ENCODE measurements at regions not wholly inside any gene's neighbourhood (a gene's known extent, or its start where the extent isn't known, plus 50 kb on each side); places are given as distances from the start of the nearest gene placed in this dataset.

GRCh38 chr3:157718800-157719199 is 215.6 kb upstream of the VEPH1 start:
- Histone ChIP-seq H3K36me3 (no peaks in the 10 kb centered on the region), H3K27ac (no peak overlapping the region), H3K27me3 (replicated peaks; ENCODE audit: insufficient read depth) (no peaks in the 10 kb centered on the region), H3K9me3 (no peaks in the 10 kb centered on the region), H3K4me3 (no peak overlapping the region), H3K4me1 (replicated peaks) (no peaks in the 10 kb centered on the region)
- no peak for DNase-seq (ENCODE audit: low spot score)
- 14% methylated on average over 4 of the region's 4 CpGs for WGBS
- TF ChIP-seq CTCF (IDR thresholded peaks at IDR 0.05) (no peak), POLR2A (IDR thresholded peaks at IDR 0.05) (no peak), POLR2AphosphoS5 (IDR thresholded peaks at IDR 0.05) (no peak)
- intact Hi-C loops (cut with DNase I) = no loop called here

GRCh38 chr3:157713101-157713500 is 209.9 kb upstream of the VEPH1 start:
- DNase-seq (ENCODE audit: low spot score) = no peak
- intact Hi-C loops (cut with DNase I) = no loop called here
- no peaks in the 10 kb centered on the region for H3K36me3 ChIP-seq

GRCh38 chr3:157705258-157705657 is 202.0 kb upstream of the VEPH1 start:
- H3K27ac ChIP-seq = no peak overlapping the region
- no peak for TF ChIP-seq POLR2A (IDR thresholded peaks at IDR 0.05)
- no peak for TF ChIP-seq CTCF (IDR thresholded peaks at IDR 0.05)
- H3K9me3 ChIP-seq = no peaks in the 10 kb centered on the region
- no peaks in the 10 kb centered on the region for H3K4me1 ChIP-seq (replicated peaks)
- no peak overlapping the region for H3K4me3 ChIP-seq
- DNase-seq (ENCODE audit: low spot score) = no peak
- intact Hi-C loops (cut with DNase I) = no loop called here
- 66% methylated on average over 2 of the region's 2 CpGs for WGBS
- H3K27me3 ChIP-seq (replicated peaks; ENCODE audit: insufficient read depth) = no peaks in the 10 kb centered on the region
- no peaks in the 10 kb centered on the region for H3K36me3 ChIP-seq

More at GRCh38 chr3:157713101-157713500, 209.9 kb upstream of the VEPH1 start:
- TF ChIP-seq POLR2A (IDR thresholded peaks at IDR 0.05) = no peak
- no peak for TF ChIP-seq POLR2AphosphoS5 (IDR thresholded peaks at IDR 0.05)
- TF ChIP-seq CTCF (IDR thresholded peaks at IDR 0.05) = no peak
- no peak overlapping the region for H3K27ac ChIP-seq
- H3K4me1 ChIP-seq (replicated peaks) = no peaks in the 10 kb centered on the region
- H3K9me3 ChIP-seq = no peaks in the 10 kb centered on the region
- H3K27me3 ChIP-seq (replicated peaks; ENCODE audit: insufficient read depth) = no peaks in the 10 kb centered on the region
- no peak overlapping the region for H3K4me3 ChIP-seq

GRCh38 chr3:157700405-157700804 is 197.2 kb upstream of the VEPH1 start:
- intact Hi-C loops (cut with DNase I) = no loop called here
- DNase-seq (ENCODE audit: low spot score) = no peak
- Histone ChIP-seq H3K36me3 (no peaks in the 10 kb centered on the region), H3K4me1 (replicated peaks) (no peaks in the 10 kb centered on the region), H3K9me3 (no peaks in the 10 kb centered on the region), H3K27me3 (replicated peaks; ENCODE audit: insufficient read depth) (no peaks in the 10 kb centered on the region), H3K27ac (no peak overlapping the region), H3K4me3 (no peak overlapping the region)
- 84% methylated on average over 3 of the region's 3 CpGs for WGBS
- TF ChIP-seq CTCF (IDR thresholded peaks at IDR 0.05) (no peak), POLR2A (IDR thresholded peaks at IDR 0.05) (no peak), POLR2AphosphoS5 (IDR thresholded peaks at IDR 0.05) (no peak)

- Histone ChIP-seq H3K27me3 (replicated peaks; ENCODE audit: insufficient read depth) (no peaks in the 10 kb centered on the region), H3K27ac (no peak overlapping the region), H3K4me3 (no peak overlapping the region), H3K9me3 (no peaks in the 10 kb centered on the region), H3K4me1 (replicated peaks) (no peaks in the 10 kb centered on the region), H3K36me3 (no peaks in the 10 kb centered on the region)
- intact Hi-C loops (cut with DNase I) = no loop called here
- no peak for DNase-seq (ENCODE audit: low spot score)
- TF ChIP-seq POLR2A (IDR thresholded peaks at IDR 0.05) (no peak), POLR2AphosphoS5 (IDR thresholded peaks at IDR 0.05) (no peak), CTCF (IDR thresholded peaks at IDR 0.05) (no peak)
These were observed 192.4 kb upstream of the VEPH1 start for GRCh38 chr3:157695586-157695985.

All from prostate gland (tissue), 2 donors.